Large intestine (tissue), 3 donors: ENCODE measurements at regions not wholly inside any gene's neighbourhood (a gene's known extent, or its start where the extent isn't known, plus 50 kb on each side); places are given as distances from the start of the nearest gene placed in this dataset.

Source experiments
- DNase-seq, 2 donors: peaks; one replicate each; pipeline versions ENCODE4 v3.0.0 to v3.0.0-alpha.2; 2013
- H3K27ac ChIP-seq: one replicate; pipeline ENCODE4 v1.5.1; 2013; ENCODE audit warnings: low read length
- H3K27me3 ChIP-seq: 2 replicates; pipeline ENCODE4 v1.6.1; 2013; ENCODE audit warnings: low read length; ENCODE audit not compliant: control insufficient read depth, insufficient read depth
- H3K36me3 ChIP-seq: 2 replicates; pipeline ENCODE4 v1.6.1; 2013; ENCODE audit warnings: low read length; ENCODE audit not compliant: control insufficient read depth, insufficient read depth
- H3K4me1 ChIP-seq: one replicate; pipeline ENCODE4 v1.6.1; 2013; ENCODE audit warnings: low read length; ENCODE audit not compliant: control insufficient read depth, insufficient read depth
- H3K4me3 ChIP-seq: one replicate; pipeline ENCODE4 v1.5.1; 2013; ENCODE audit warnings: low read length
- H3K9me3 ChIP-seq: one replicate; pipeline ENCODE4 v1.6.1; 2013; ENCODE audit warnings: mild to moderate bottlenecking, low read depth, low read length, moderate library complexity; ENCODE audit not compliant: control insufficient read depth
- WGBS: methylation state at CpG from one replicate; pipeline ENCODE4 v1.1.5; 2013; ENCODE audit warnings: low lambda C conversion rate; ENCODE audit not compliant: insufficient coverage; 5-methylcytosine and 5-hydroxymethylcytosine counted together

DNA sequence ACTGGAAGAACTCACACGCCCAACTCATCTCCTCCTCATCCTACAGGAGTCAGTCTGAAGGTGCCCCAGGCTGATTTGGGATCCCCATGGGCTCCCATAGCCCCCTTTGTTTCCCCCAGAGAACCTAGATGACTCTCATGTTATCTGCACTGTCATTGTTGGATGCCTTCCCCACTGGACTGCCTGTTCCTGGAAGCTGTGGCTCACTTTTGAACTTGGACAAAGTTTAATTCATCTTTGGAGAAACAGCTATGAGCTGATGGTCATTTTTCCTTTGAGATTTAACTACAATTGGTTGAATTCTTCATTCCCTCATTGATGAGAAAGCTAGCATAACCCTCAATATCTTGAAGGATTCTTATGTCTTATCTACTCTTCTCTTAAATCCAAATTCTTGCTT lies 186.6 kb downstream of the SALL1 start:
- DNase-seq: no peak
- Histone ChIP-seq H3K27ac (no peak overlapping the region), H3K4me3 (no peak overlapping the region), H3K9me3 (no peaks in the 10 kb centered on the region), H3K27me3 (peaks cover 5% of the 10 kb centered on the region), H3K36me3 (no peaks in the 10 kb centered on the region), H3K4me1 (no peaks in the 10 kb centered on the region)
- WGBS: no CpG with 5 or more reads among the region's 1 CpG

DNA sequence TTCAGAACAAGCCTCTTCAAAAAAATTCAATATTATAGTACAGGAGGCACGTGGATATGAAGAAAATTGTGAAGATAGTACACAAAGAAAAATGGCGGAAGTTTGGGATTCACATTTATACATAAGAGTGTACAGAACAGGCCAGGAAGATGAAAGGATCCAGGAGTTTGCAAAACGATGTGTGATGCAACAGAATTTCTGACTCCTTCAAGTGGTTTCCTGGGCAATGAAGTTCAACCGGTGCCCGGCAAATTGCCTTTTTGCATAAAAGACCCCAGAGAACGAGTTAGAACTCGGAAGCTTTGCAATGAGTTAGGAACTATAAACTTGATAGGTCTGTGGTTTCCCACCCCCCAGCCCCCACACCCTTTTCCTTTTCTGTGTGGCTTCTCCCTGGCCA lies 189.1 kb downstream of the SALL1 start:
- WGBS: 100% methylated on average over 1 of the region's 7 CpGs
- Histone ChIP-seq H3K9me3 (no peaks in the 10 kb centered on the region), H3K4me1 (peaks cover 7% of the 10 kb centered on the region), H3K36me3 (no peaks in the 10 kb centered on the region), H3K27me3 (peaks cover 5% of the 10 kb centered on the region), H3K27ac (no peak overlapping the region), H3K4me3 (no peak overlapping the region)
- no peak for DNase-seq

DNA sequence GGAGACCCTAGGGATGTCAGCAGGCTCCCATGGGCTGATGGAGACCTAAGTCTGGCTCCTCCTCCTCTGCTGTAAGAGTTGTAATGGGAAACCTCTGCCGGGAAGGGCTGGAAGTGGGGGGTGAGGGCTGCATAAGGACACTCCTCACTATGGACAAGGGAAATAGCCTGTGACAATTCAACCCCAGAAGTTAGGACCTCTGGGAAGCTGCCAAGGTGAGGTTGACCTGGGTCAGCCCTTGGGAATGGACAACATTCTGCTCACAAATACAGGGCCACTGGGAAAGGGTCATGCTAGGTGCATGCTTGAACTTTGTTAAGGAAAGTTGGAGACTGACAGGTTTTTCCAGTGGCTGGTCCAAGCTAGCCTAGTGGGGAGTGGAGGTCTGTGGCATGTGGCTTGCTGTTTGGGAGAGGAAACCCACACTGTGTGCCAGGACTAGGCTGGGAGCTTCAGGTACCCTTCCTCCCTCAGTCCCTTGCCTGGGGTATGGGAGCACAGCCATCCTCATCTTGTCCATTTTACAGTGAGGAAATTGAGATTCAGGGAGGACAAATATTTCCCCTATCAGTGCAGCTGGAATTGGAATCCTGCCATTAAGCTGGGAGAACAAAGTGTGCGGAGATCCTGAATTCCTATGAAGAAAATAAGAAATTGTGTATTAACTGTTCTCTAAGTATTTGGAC lies 190.4 kb downstream of the SALL1 start:
- H3K27me3 ChIP-seq: peaks cover 5% of the 10 kb centered on the region
- H3K36me3 ChIP-seq: no peaks in the 10 kb centered on the region
- peaks cover 12% of the 10 kb centered on the region for H3K4me1 ChIP-seq
- no peak overlapping the region for H3K4me3 ChIP-seq
- no peak overlapping the region for H3K27ac ChIP-seq
- no peaks in the 10 kb centered on the region for H3K9me3 ChIP-seq
- DNase-seq: no peak
- WGBS: 100% methylated on average over 1 of the region's 2 CpGs

DNA sequence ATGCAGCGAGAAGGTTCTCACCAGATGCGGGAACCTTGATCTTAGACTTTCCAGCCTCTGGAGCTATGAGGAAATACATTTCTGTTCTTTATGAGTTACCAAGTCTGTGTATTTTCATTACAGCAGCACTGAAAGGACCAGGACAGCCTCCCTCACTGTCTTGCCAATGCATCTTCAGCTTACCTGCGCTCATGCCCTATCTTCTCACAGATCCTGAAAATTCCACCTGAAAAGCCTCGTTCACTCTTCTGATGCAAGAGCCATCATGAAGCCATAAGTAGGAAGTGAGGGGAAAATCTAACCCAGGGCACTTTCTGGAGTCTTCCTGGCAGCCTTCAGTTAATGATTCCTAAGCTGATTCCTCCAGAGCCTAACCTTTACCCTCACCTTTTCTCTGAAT lies 194.0 kb downstream of the SALL1 start:
- no CpG with 5 or more reads among the region's 4 CpGs for WGBS

DNA sequence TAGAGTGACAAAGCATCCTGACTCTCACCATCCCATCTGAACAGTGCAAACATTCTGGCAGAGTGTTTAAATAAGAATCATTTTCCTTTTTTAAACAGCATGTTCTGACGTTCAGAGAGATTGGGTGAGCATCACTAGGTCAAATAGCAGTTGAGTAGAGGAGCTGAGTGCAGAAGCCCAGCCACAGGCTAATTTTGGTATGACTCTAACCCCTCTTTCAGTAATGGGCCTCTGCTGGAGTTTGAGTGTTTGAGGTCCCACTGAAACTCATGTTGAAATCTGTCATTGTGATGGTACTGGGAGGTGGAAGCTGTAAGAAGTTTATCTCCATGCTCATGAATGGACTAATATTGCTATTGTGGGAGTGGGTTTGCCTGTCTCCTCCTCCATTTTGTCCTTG lies 194.4 kb downstream of the SALL1 start:
- H3K9me3 ChIP-seq: no peaks in the 10 kb centered on the region
- H3K27me3 ChIP-seq: no peaks in the 10 kb centered on the region
- WGBS: no CpG with 5 or more reads among the region's 1 CpG
- H3K4me1 ChIP-seq: peaks cover 12% of the 10 kb centered on the region
- H3K4me3 ChIP-seq: no peak overlapping the region
- no peak for DNase-seq
- no peaks in the 10 kb centered on the region for H3K36me3 ChIP-seq
- H3K27ac ChIP-seq: peak overlapping the region; percentile 45

More for the DNA sequence above, 194.0 kb downstream of the SALL1 start:
- Histone ChIP-seq H3K4me3 (no peak overlapping the region), H3K27ac (peak overlapping the region; percentile 45), H3K9me3 (no peaks in the 10 kb centered on the region), H3K4me1 (peaks cover 12% of the 10 kb centered on the region), H3K27me3 (no peaks in the 10 kb centered on the region), H3K36me3 (no peaks in the 10 kb centered on the region)
- DNase-seq: peak; percentile 8 to 68

DNA sequence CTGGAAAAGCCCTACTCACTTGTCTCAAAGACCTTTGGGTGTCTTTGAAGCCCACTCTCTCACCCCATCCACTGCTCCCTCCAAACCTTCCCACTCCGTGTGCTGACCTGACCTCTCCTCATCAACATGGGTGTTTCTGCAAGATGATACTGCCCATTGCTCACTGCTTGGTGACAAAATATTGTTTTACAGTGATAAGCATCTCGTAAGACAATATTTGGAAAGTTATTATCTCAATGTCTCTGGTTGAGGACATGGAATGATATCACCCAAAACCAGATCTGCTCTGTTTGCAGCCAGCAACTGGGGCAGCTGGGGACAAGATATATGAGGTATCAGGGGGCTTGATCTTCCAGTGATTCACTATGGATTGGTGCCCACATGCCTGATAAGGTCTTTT lies 195.8 kb downstream of the SALL1 start:
- Histone ChIP-seq H3K27me3 (no peaks in the 10 kb centered on the region), H3K4me1 (peaks cover 12% of the 10 kb centered on the region), H3K36me3 (no peaks in the 10 kb centered on the region), H3K9me3 (no peaks in the 10 kb centered on the region), H3K27ac (no peak overlapping the region), H3K4me3 (no peak overlapping the region)
- no peak for DNase-seq
- WGBS: 60% methylated on average over 1 of the region's 2 CpGs

DNA sequence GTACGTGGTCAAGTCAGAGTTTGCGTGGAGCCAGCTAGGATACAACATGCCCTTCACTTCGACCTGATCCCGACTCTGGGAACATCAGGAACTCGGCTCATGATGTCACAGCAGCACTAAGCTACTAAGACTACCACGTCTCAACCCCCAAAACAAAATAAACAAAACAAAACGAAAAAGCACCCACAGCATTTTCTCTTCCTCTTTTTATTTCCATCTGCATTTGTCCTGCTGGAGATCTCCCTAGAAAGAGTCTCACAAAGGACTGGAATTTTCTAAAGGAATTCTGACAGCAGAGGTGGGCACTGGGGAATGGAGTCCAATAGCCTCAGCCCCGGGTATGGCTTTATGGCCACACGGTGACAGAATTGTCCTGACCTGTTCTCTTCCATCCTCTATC lies 196.6 kb downstream of the SALL1 start:
- H3K27ac ChIP-seq: no peak overlapping the region
- H3K4me1 ChIP-seq: peaks cover 12% of the 10 kb centered on the region
- no peak for DNase-seq
- no peaks in the 10 kb centered on the region for H3K27me3 ChIP-seq
- WGBS: 76% methylated on average over 4 of the region's 9 CpGs
- no peak overlapping the region for H3K4me3 ChIP-seq
- no peaks in the 10 kb centered on the region for H3K9me3 ChIP-seq
- no peaks in the 10 kb centered on the region for H3K36me3 ChIP-seq

DNA sequence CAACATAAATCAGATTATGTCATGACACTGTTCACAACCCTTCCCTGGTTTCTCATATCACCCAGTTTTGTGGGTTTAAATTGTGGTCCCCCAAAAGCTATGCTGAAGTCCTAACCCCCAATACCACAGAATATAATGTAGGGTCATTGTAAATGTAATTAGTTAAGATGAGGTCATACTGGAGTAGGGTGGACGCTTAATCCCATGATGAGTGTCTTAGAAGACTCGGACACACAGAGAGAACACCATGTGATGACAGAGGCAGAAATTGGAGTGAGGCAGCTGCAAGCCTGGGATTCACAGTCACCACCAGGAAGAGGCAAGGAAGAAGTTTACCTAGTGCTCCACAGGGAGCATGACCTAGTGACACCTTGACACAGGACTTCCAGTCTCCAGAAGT lies 197.8 kb downstream of the SALL1 start:
- no peak overlapping the region for H3K4me3 ChIP-seq
- no peak for DNase-seq
- no peaks in the 10 kb centered on the region for H3K27me3 ChIP-seq
- no peaks in the 10 kb centered on the region for H3K9me3 ChIP-seq
- H3K4me1 ChIP-seq: peaks cover 12% of the 10 kb centered on the region
- no CpG with 5 or more reads among the region's 2 CpGs for WGBS
- H3K36me3 ChIP-seq: no peaks in the 10 kb centered on the region
- no peak overlapping the region for H3K27ac ChIP-seq

DNA sequence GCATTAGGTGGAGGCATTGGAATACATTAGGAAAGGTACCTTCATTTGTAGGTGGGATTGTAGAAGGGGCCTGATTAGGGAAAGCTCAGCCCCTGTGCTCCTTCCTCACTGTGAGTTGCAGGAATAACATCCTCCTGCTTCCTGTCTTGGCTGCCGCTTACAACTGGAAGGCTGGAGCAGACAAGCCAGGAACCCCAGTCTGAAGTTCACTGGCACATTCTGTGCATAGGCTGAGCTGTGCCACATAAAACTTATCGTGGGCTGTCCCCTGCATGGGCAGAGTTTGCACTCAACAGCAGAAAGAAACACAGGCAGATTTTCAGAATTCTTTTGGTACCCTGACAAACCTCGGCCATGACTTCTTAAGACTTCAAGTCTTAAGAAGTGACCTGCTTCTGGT lies 200.1 kb downstream of the SALL1 start:
- Histone ChIP-seq H3K27ac (no peak overlapping the region), H3K9me3 (no peaks in the 10 kb centered on the region), H3K4me1 (no peaks in the 10 kb centered on the region), H3K36me3 (no peaks in the 10 kb centered on the region), H3K4me3 (no peak overlapping the region), H3K27me3 (no peaks in the 10 kb centered on the region)
- no CpG with 5 or more reads among the region's 3 CpGs for WGBS
- DNase-seq: no peak

DNA sequence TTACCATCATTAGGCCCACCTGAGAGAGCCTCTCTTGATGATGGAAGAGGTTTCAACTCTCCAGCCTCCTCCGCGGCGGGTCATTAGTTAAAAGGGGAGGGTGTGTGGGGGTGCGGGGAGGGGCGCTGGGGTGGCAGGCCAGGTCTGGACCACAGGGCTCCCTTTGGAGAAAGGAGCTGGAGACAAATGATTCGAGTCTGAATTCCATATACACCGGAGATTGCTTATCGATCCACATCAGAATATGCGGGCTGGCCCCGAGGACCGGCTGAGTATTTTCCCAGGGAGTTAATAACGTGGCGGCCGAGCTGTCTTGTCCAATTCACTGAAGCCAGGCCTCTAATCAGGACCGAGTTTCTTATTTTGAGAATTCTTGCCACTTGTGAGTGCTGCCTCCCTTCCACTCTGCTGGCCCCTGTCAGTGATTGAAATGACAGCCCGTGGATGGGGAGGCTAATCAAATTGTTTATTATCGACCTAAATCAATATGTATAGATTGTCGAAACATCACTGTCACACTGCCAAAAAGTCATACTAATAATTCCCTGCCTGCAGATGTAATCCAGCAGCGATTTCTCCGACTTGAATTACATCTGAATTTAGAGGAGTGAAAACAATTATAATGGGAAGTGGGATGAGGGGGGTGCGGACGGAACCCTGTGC lies 202.7 kb downstream of the SALL1 start:
- Histone ChIP-seq H3K27ac (no peak overlapping the region), H3K4me3 (no peak overlapping the region), H3K36me3 (no peaks in the 10 kb centered on the region), H3K27me3 (no peaks in the 10 kb centered on the region), H3K4me1 (no peaks in the 10 kb centered on the region), H3K9me3 (no peaks in the 10 kb centered on the region)
- no peak for DNase-seq
- 82% methylated on average over 2 of the region's 22 CpGs for WGBS

DNA sequence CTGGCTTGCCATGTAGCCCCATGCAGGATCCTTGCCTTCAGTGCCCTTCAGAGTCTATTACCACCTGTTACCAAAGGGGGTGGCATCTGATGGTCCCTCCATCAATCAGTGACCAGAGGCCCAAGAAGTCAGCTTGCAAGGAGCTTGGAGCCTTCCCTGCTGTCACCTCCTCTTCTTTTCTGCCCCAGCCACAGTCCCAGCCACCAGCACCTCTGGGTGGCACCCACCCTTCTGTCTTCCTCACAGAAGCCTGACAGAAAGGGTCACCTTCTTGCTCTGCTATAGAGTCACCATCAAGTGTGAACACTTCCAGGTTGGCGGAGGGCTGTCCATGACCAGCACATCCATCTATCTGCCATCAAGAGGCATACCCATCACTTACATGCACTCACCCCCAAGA lies 203.2 kb downstream of the SALL1 start:
- no CpG with 5 or more reads among the region's 1 CpG for WGBS
- H3K4me1 ChIP-seq: no peaks in the 10 kb centered on the region
- DNase-seq: no peak

More for the DNA sequence above, 203.2 kb downstream of the SALL1 start:
- Histone ChIP-seq H3K9me3 (no peaks in the 10 kb centered on the region), H3K27me3 (no peaks in the 10 kb centered on the region), H3K36me3 (no peaks in the 10 kb centered on the region), H3K27ac (no peak overlapping the region), H3K4me3 (no peak overlapping the region)
